BLaER1 treated with 17β-estradiol and CSF1 and Interleukin-3, amounts not matched to agents 10 nM and 100 nM (cell line): ENCODE measurements at regions not wholly inside any gene's neighbourhood (a gene's known extent, or its start where the extent isn't known, plus 50 kb on each side); places are given as distances from the start of the nearest gene placed in this dataset.

Experiments
- H3K27ac ChIP-seq, 11 experiments: shearing (Covaris generic); formaldehyde crosslinking; 2 replicates each; pipeline ENCODE4 v1.8.1; 2022
- H3K27me3 ChIP-seq, 11 experiments: shearing (Covaris generic); formaldehyde crosslinking; 2 replicates each; pipeline ENCODE4 v1.8.1; 2022
- H3K36me3 ChIP-seq, 11 experiments: shearing (Covaris generic); formaldehyde crosslinking; 2 replicates each; pipeline ENCODE4 v1.8.1; 2022
- H3K4me1 ChIP-seq, 10 experiments: shearing (Covaris generic); formaldehyde crosslinking; 2 replicates each; pipeline ENCODE4 v1.8.1; 2022
- H3K4me2 ChIP-seq, 11 experiments: shearing (Covaris generic); formaldehyde crosslinking; 2 replicates each; pipeline ENCODE4 v1.8.1; 2022
- H3K4me3 ChIP-seq, 10 experiments: shearing (Covaris generic); formaldehyde crosslinking; 2 replicates each; pipeline ENCODE4 v1.8.1; 2022
- H3K9ac ChIP-seq, 11 experiments: shearing (Covaris generic); formaldehyde crosslinking; 2 replicates each; pipeline ENCODE4 v1.8.1; 2022
- H3K9me3 ChIP-seq, 11 experiments: shearing (Covaris generic); formaldehyde crosslinking; replicated peaks in 1 of 11; 2 replicates each; pipeline ENCODE4 v1.8.1; 2022
- H4K20me1 ChIP-seq, 11 experiments: shearing (Covaris generic); formaldehyde crosslinking; 2 replicates each; pipeline ENCODE4 v1.8.1; 2022
- Cebpa-rat ChIP-seq, 11 experiments: shearing (Covaris generic); IDR thresholded peaks; 2 replicates each; pipeline ENCODE4 v1.8.1; 2022

DNA sequence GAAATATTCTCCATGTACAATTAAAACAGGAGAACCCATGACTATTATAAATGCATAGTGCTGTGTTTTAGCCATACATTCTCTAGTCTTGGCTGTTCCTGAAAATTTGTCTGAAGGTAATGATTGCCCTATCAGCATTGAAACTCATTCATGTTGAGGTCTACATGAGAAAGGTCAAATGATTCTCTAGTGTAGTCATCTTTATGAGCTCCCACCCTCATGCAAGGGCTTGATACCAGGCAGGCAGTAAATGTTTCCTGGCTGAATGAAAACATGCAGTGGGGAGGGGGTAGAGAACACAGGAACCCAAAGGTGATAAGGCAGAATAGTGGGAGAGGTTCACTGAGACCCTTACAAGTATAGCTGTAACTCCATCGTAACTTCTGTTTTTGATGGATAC is 424.3 kb downstream of the COG6 start:
- Histone ChIP-seq H4K20me1 (no peaks in the 10 kb centered on the region), H3K27me3 (no peaks in the 10 kb centered on the region), H3K27ac (no peak overlapping the region), H3K9me3 (peaks cover 0 to 18% (median 14%) of the 10 kb centered on the region in 11 experiments; a peak in 17 of 22 replicates), H3K4me2 (no peak overlapping the region), H3K36me3 (no peaks in the 10 kb centered on the region), H3K9ac (no peak overlapping the region), H3K4me1 (no peaks in the 10 kb centered on the region), H3K4me3 (no peak overlapping the region)
- no peak for TF ChIP-seq Cebpa-rat (IDR thresholded peaks at IDR 0.05)

- no peak for TF ChIP-seq Cebpa-rat (IDR thresholded peaks at IDR 0.05)
- no peaks in the 10 kb centered on the region for H4K20me1 ChIP-seq
- no peaks in the 10 kb centered on the region for H3K27me3 ChIP-seq
- no peaks in the 10 kb centered on the region for H3K4me1 ChIP-seq
- H3K27ac ChIP-seq: no peak overlapping the region
- no peak overlapping the region for H3K9ac ChIP-seq
- peaks cover 0 to 18% (median 14%) of the 10 kb centered on the region in 11 experiments; a peak in 17 of 22 replicates for H3K9me3 ChIP-seq
- no peak overlapping the region for H3K4me3 ChIP-seq
- H3K36me3 ChIP-seq: no peaks in the 10 kb centered on the region
- no peak overlapping the region for H3K4me2 ChIP-seq
Observed at GRCh38 chr13:40080676-40081075, 425.2 kb downstream of the COG6 start.

DNA sequence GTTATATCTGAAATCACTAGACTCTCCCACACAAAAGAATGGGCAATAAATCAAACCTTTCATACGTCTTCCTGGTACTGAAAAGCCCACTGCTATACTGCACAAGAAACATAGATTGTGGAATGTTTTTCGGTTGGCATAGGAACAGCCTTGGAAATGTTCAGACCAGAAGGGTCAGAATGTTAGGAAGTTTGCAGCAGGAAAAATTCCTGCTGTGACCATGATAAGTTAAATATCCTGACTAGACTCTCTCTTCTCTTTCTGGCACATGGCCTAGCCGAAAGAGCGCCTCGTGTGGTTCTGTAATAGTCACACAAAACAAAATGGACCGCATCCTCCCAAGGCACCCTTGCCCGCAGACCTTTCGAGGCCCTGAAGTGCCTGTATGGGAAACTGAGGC is 427.2 kb downstream of the COG6 start:
- H3K4me1 ChIP-seq: no peaks in the 10 kb centered on the region
- H3K9ac ChIP-seq: no peak overlapping the region
- peaks cover 0 to 15% (median 11%) of the 10 kb centered on the region in 11 experiments; a peak in 16 of 22 replicates for H3K9me3 ChIP-seq
- H3K4me2 ChIP-seq: no peak overlapping the region
- no peak overlapping the region for H3K4me3 ChIP-seq
- H3K27ac ChIP-seq: no peak overlapping the region
- H3K36me3 ChIP-seq: no peaks in the 10 kb centered on the region
- no peaks in the 10 kb centered on the region for H3K27me3 ChIP-seq
- no peak for TF ChIP-seq Cebpa-rat (IDR thresholded peaks at IDR 0.05)
- no peaks in the 10 kb centered on the region for H4K20me1 ChIP-seq

DNA sequence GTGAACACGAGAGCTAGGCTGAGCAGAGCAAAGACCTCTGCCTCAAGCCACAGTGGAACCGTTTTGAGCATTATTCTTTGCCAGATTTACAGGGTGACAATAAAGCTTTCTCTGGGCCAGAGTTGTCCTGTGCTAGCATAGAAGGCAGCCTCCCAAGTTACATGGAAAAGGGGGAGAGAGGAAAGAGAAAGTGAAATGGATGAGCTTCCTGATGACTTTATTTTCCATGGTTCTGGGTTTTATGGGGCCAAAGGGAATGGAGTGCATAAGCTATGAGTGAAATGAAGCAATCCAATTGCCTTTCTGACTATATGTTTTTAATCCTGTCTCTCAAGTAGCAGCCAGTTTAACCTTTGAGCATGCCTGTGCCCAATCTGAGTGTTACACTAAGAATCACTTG is 428.4 kb downstream of the COG6 start:
- no peak overlapping the region for H3K4me2 ChIP-seq
- H4K20me1 ChIP-seq: no peaks in the 10 kb centered on the region
- TF ChIP-seq Cebpa-rat (IDR thresholded peaks at IDR 0.05): no peak
- H3K27me3 ChIP-seq: no peaks in the 10 kb centered on the region
- no peaks in the 10 kb centered on the region for H3K4me1 ChIP-seq
- H3K36me3 ChIP-seq: no peaks in the 10 kb centered on the region
- H3K27ac ChIP-seq: no peak overlapping the region
- H3K9ac ChIP-seq: no peak overlapping the region
- H3K4me3 ChIP-seq: no peak overlapping the region
- peaks cover 0 to 15% (median 8%) of the 10 kb centered on the region in 11 experiments; a peak in 11 of 22 replicates for H3K9me3 ChIP-seq

- Histone ChIP-seq H3K4me1 (no peaks in the 10 kb centered on the region), H3K27me3 (no peaks in the 10 kb centered on the region), H3K4me3 (no peak overlapping the region), H3K27ac (no peak overlapping the region), H3K36me3 (no peaks in the 10 kb centered on the region), H3K9me3 (peaks cover 0 to 15% (median 8%) of the 10 kb centered on the region in 11 experiments; a peak in 11 of 22 replicates), H3K9ac (no peak overlapping the region), H3K4me2 (no peak overlapping the region), H4K20me1 (no peaks in the 10 kb centered on the region)
- no peak for TF ChIP-seq Cebpa-rat (IDR thresholded peaks at IDR 0.05)
Observed at GRCh38 chr13:40084934-40085333, 429.5 kb downstream of the COG6 start.

DNA sequence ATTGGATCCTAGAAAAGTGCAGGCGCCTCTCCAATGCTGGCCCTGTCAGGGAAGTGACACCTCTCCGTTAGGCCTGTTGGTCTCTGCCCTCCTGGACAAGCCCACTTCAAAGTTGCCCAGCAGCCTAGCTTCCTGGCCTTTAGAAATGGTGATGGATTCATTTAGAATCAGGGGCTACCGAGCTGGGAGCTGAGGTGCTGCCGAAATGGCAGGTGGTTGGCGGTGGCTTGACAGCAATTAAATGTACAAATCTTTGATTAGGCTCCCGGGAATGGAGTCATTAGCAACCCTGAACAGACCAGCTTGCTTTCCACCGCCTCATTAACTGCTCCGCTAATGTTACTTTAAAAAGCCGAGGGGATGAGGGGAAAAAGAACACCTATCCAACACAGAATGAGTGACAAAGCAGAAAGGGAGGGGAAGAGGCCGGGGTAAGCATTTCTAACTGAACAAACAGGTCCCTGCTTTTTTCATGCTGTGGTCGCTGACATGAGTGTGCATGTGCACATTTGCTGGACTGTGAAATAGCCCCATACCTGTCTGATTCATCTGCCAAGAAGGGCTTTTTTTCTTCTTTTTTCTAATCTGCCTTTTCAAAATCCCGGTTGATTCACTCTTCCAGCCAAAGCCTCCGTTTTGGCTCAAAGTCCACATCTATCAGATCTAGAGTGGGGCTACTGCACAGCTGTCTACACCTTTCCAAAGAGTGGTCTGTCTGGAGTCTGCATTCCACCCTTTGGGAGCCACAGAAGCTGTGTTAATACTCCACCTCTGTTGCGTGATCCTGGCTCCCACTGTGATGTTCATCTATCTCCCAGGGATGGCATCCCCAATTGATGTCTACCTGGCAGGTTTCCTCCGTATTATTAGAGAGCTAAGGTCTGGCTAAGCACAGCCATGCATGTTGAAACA is 431.9 kb downstream of the COG6 start:
- H3K4me2 ChIP-seq: no peak overlapping the region
- TF ChIP-seq Cebpa-rat (IDR thresholded peaks at IDR 0.05): no peak
- H3K9me3 ChIP-seq: no peaks in the 10 kb centered on the region
- no peak overlapping the region for H3K4me3 ChIP-seq
- H3K36me3 ChIP-seq: no peaks in the 10 kb centered on the region
- H3K27ac ChIP-seq: no peak overlapping the region
- no peaks in the 10 kb centered on the region for H4K20me1 ChIP-seq
- H3K9ac ChIP-seq: no peak overlapping the region
- H3K4me1 ChIP-seq: no peaks in the 10 kb centered on the region
- H3K27me3 ChIP-seq: no peaks in the 10 kb centered on the region

DNA sequence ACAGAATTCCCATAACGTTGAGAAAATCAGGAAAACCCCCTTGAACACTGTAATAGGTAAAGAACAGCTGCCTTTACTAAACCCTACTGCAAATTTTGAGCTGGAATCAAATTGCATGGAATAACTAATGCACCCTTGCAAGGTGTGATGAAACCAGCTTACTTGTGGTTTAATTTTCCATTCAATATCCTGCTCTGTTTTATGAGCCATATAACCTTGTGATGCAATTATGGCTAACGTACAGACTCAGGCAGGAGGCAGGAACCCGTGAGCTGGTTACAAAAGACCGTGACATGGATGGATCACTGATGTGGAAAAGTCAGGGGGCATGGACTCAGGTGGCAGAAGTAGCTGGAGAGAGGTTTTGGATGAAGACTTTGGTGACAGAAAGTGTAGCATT is 438.6 kb downstream of the COG6 start:
- H3K9me3 ChIP-seq: peaks cover 2 to 11% (median 4%) of the 10 kb centered on the region in 11 experiments
- no peak for TF ChIP-seq Cebpa-rat (IDR thresholded peaks at IDR 0.05)
- no peak overlapping the region for H3K9ac ChIP-seq
- no peaks in the 10 kb centered on the region for H3K36me3 ChIP-seq
- H3K27me3 ChIP-seq: no peaks in the 10 kb centered on the region
- no peaks in the 10 kb centered on the region for H4K20me1 ChIP-seq
- peaks cover 0 to 12% (median 4%) of the 10 kb centered on the region in 10 experiments; a peak in 7 of 20 replicates for H3K4me1 ChIP-seq
- H3K27ac ChIP-seq: no peak overlapping the region
- H3K4me3 ChIP-seq: no peak overlapping the region
- no peak overlapping the region for H3K4me2 ChIP-seq

- TF ChIP-seq Cebpa-rat (IDR thresholded peaks at IDR 0.05): no peak
- no peaks in the 10 kb centered on the region for H4K20me1 ChIP-seq
- H3K9me3 ChIP-seq: peaks cover 13 to 23% (median 16%) of the 10 kb centered on the region in 11 experiments
- H3K4me1 ChIP-seq: peaks cover 0 to 12% (median 4%) of the 10 kb centered on the region in 10 experiments; a peak in 7 of 20 replicates
- H3K9ac ChIP-seq: no peak overlapping the region
- no peaks in the 10 kb centered on the region for H3K36me3 ChIP-seq
- H3K4me2 ChIP-seq: peak overlapping the region in 4 of 11 experiments; percentile 1 to 40 (median 18); a peak in 5 of 22 replicates
- H3K4me3 ChIP-seq: no peak overlapping the region
- H3K27ac ChIP-seq: no peak overlapping the region
- H3K27me3 ChIP-seq: no peaks in the 10 kb centered on the region
Observed at GRCh38 chr13:40095695-40096356, 440.4 kb downstream of the COG6 start.

DNA sequence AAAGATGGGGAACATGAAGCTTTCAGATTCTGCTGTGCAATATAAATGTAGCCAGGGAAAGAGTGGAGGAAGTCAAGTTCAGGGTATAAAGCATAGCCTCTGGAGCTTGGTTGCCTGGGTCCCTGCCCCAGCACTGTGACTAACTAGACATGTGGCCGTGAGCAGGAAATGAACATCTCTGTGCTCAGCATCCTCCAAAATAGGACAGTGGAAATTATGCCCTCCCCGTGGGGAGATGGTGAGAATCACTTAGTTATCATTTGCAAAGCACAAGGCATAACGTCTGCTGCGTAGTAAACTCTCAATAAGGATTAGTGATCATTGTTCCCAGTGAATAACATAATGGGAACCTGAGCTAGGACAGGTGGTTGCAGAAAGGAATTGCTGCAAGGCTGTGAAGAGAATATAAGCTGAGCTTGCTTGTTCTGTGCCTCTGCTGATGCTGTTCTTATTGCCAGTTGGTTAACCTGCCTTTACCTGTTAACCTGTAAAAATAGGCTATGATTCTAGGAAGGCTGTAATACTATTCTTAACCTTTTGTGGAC is 441.0 kb downstream of the COG6 start:
- Histone ChIP-seq H3K9ac (no peak overlapping the region), H3K27me3 (no peaks in the 10 kb centered on the region), H3K27ac (no peak overlapping the region), H3K4me3 (no peak overlapping the region), H3K4me2 (peak overlapping the region in 4 of 11 experiments; percentile 1 to 40 (median 18); a peak in 5 of 22 replicates), H3K36me3 (no peaks in the 10 kb centered on the region), H3K9me3 (peaks cover 13 to 23% (median 16%) of the 10 kb centered on the region in 11 experiments), H3K4me1 (peaks cover 0 to 12% (median 4%) of the 10 kb centered on the region in 10 experiments; a peak in 7 of 20 replicates), H4K20me1 (no peaks in the 10 kb centered on the region)
- no peak for TF ChIP-seq Cebpa-rat (IDR thresholded peaks at IDR 0.05)
